Activated T-cell treated with anti-CD3 and anti-CD28 coated beads, Interleukin-2, amount 50 U/mL, for 1 hour (primary cell): ENCODE measurements at regions not wholly inside any gene's neighbourhood (a gene's known extent, or its start where the extent isn't known, plus 50 kb on each side); places are given as distances from the start of the nearest gene placed in this dataset.
"Not testable (repeated sequence)": the region's sequence is repeated elsewhere in the genome, so short reads cannot be mapped to it uniquely, and the experiment has no call there.

Experiments
- DNase-seq: peaks from one replicate; pipeline ENCODE4 v3.0.0-alpha.2; 2020

- DNase-seq = no peak
These were observed 101.5 kb upstream of the CDH5 start for GRCh38 chr16:66265048-66265415.

GRCh38 chr16:66264311-66265047 lies 102.0 kb upstream of the CDH5 start:
- DNase-seq = no peak

GRCh38 chr16:66263973-66264310 lies 102.5 kb upstream of the CDH5 start:
- no peak for DNase-seq

GRCh38 chr16:66263168-66263972 lies 103.1 kb upstream of the CDH5 start:
- DNase-seq = no peak

GRCh38 chr16:66262253-66263167 lies 104.0 kb upstream of the CDH5 start:
- no peak for DNase-seq

GRCh38 chr16:66261826-66262225 lies 104.7 kb upstream of the CDH5 start:
- DNase-seq = no peak

- DNase-seq = no peak
These were observed 105.8 kb upstream of the CDH5 start for GRCh38 chr16:66260522-66261254.

- DNase-seq = no peak
These were observed 107.3 kb upstream of the CDH5 start for GRCh38 chr16:66258916-66259845.

GRCh38 chr16:66256919-66257318 lies 109.6 kb upstream of the CDH5 start:
- no peak for DNase-seq

GRCh38 chr16:66255647-66256046 lies 110.8 kb upstream of the CDH5 start:
- no peak for DNase-seq

GRCh38 chr16:66254751-66255150 lies 111.7 kb upstream of the CDH5 start:
- no peak for DNase-seq

- no peak for DNase-seq
These were observed 112.4 kb upstream of the CDH5 start for GRCh38 chr16:66254106-66254505.

GRCh38 chr16:66251476-66252160 lies 114.9 kb upstream of the CDH5 start:
- DNase-seq = no peak

GRCh38 chr16:66250686-66251431 lies 115.6 kb upstream of the CDH5 start:
- DNase-seq = no peak

GRCh38 chr16:66247516-66248481 lies 118.7 kb upstream of the CDH5 start:
- no peak for DNase-seq

GRCh38 chr16:66245868-66246267 lies 120.6 kb upstream of the CDH5 start:
- DNase-seq = no peak

- DNase-seq = no peak
These were observed 121.4 kb upstream of the CDH5 start for GRCh38 chr16:66245072-66245471.

GRCh38 chr16:66242672-66243071 lies 123.8 kb upstream of the CDH5 start:
- DNase-seq = no peak

GRCh38 chr16:66242206-66242605 lies 124.3 kb upstream of the CDH5 start:
- not testable (repeated sequence) for DNase-seq
